ENCODE measurements at regions not wholly inside any gene's neighbourhood (a gene's known extent, or its start where the extent isn't known, plus 50 kb on each side); places are given as distances from the start of the nearest gene placed in this dataset.

GRCh38 chr6:97535800-97536199 lies 252.8 kb upstream of the MMS22L start:
- H3K27ac ChIP-seq (replicated peaks), result no peak overlapping the region
- no peak overlapping the region for H3K4me3 ChIP-seq (replicated peaks; ENCODE audit: insufficient read depth, low read length)
- TF ChIP-seq GABPA (IDR thresholded peaks at IDR 0.05; ENCODE audit: low read depth) (no peak), POLR2AphosphoS5 (IDR thresholded peaks at IDR 0.05; ENCODE audit: low read depth) (no peak), CTCF (IDR thresholded peaks at IDR 0.05; ENCODE audit: insufficient read depth, low read length) (no peak), REST (IDR thresholded peaks at IDR 0.05; ENCODE audit: insufficient replicate concordance, low read depth) (no peak), SPI1 (IDR thresholded peaks at IDR 0.05; ENCODE audit: borderline replicate concordance, low read depth) (no peak)
- H3K27me3 ChIP-seq (ENCODE audit: insufficient read depth, poor library complexity, severe bottlenecking), result no peaks in the 10 kb centered on the region
- DNase-seq (ENCODE audit: low read depth in 1 of 2, low spot score in 1 of 2), result no peak

- DNase-seq (ENCODE audit: low read depth in 1 of 2, low spot score in 1 of 2), result no peak
- Histone ChIP-seq H3K4me3 (replicated peaks; ENCODE audit: insufficient read depth, low read length) (no peak overlapping the region), H3K27ac (replicated peaks) (no peak overlapping the region), H3K27me3 (ENCODE audit: insufficient read depth, poor library complexity, severe bottlenecking) (no peaks in the 10 kb centered on the region)
- TF ChIP-seq GABPA (IDR thresholded peaks at IDR 0.05; ENCODE audit: low read depth) (no peak), CTCF (IDR thresholded peaks at IDR 0.05; ENCODE audit: insufficient read depth, low read length) (no peak), POLR2AphosphoS5 (IDR thresholded peaks at IDR 0.05; ENCODE audit: low read depth) (no peak), REST (IDR thresholded peaks at IDR 0.05; ENCODE audit: insufficient replicate concordance, low read depth) (no peak), SPI1 (IDR thresholded peaks at IDR 0.05; ENCODE audit: borderline replicate concordance, low read depth) (no peak)
Measured at GRCh38 chr6:97548354-97548753, 265.3 kb upstream of the MMS22L start.

GRCh38 chr6:97557355-97557754 lies 274.3 kb upstream of the MMS22L start:
- H3K27ac ChIP-seq (replicated peaks), result no peak overlapping the region
- H3K27me3 ChIP-seq (ENCODE audit: insufficient read depth, poor library complexity, severe bottlenecking), result no peaks in the 10 kb centered on the region
- TF ChIP-seq REST (IDR thresholded peaks at IDR 0.05; ENCODE audit: insufficient replicate concordance, low read depth), result no peak
- TF ChIP-seq SPI1 (IDR thresholded peaks at IDR 0.05; ENCODE audit: borderline replicate concordance, low read depth), result no peak
- no peak for TF ChIP-seq GABPA (IDR thresholded peaks at IDR 0.05; ENCODE audit: low read depth)
- TF ChIP-seq CTCF (IDR thresholded peaks at IDR 0.05; ENCODE audit: insufficient read depth, low read length), result no peak
- TF ChIP-seq POLR2AphosphoS5 (IDR thresholded peaks at IDR 0.05; ENCODE audit: low read depth), result no peak
- H3K4me3 ChIP-seq (replicated peaks; ENCODE audit: insufficient read depth, low read length), result no peak overlapping the region
- DNase-seq (ENCODE audit: low read depth in 1 of 2, low spot score in 1 of 2), result no peak

All from HL-60 (cell line).